T-helper 2 cell treated with Interferon-gamma antibody and Interleukin-4, amounts not matched to agents 5 μg/mL and 100 μg/mL, for 36 hours (primary cell): ENCODE measurements at regions not wholly inside any gene's neighbourhood (a gene's known extent, or its start where the extent isn't known, plus 50 kb on each side); places are given as distances from the start of the nearest gene placed in this dataset.

Experiments used
- DNase-seq: peaks from one replicate; pipeline ENCODE4 v3.0.0; 2021; ENCODE audit warnings: low spot score
- H3K27ac Mint-ChIP-seq: one replicate; pipeline ENCODE4 v1.8.0; 2021; ENCODE audit warnings: mild to moderate bottlenecking, mixed read lengths
- H3K27me3 Mint-ChIP-seq: one replicate; pipeline ENCODE4 v1.8.0; 2021; ENCODE audit warnings: low read depth, mixed read lengths
- H3K36me3 Mint-ChIP-seq: one replicate; pipeline ENCODE4 v1.8.0; 2021; ENCODE audit warnings: low read depth, mixed read lengths
- H3K4me1 Mint-ChIP-seq: one replicate; pipeline ENCODE4 v1.8.0; 2021; ENCODE audit warnings: low read depth, mixed read lengths
- H3K4me3 Mint-ChIP-seq: one replicate; pipeline ENCODE4 v1.8.0; 2022; ENCODE audit warnings: mild to moderate bottlenecking, moderate library complexity, mixed read lengths
- H3K9me3 Mint-ChIP-seq: one replicate; pipeline ENCODE4 v1.8.0; 2021; ENCODE audit warnings: mixed read lengths

DNA sequence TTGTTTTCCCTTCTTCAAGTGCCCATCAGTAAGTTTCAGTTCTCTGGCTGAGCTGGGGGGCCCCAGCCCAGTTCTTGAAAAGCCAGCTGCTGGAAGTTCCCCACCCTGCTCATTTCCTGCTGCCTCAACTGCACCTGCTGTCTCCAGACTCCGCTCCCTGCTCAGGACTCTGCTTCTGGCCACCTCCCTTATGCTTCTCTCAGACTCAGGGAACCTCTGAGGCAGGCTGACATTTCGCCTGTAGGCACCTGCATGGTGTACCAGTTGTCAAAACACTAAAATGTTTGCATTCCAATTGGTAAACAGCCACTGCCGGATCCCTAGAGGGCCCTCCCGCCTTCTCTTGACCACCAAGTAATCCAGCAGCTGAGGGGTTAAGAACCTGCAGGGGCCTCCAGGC, 136.5 kb upstream of the VRK1 start:
- Mint-ChIP-seq H3K27ac (no peak overlapping the region), H3K27me3 (peaks cover 27% of the 10 kb centered on the region), H3K9me3 (no peaks in the 10 kb centered on the region), H3K4me1 (no peaks in the 10 kb centered on the region), H3K4me3 (no peak overlapping the region), H3K36me3 (no peaks in the 10 kb centered on the region)
- DNase-seq: no peak

GRCh38 chr14:96661244-96661969, 135.8 kb upstream of the VRK1 start:
- Mint-ChIP-seq H3K27ac (no peak overlapping the region), H3K36me3 (no peaks in the 10 kb centered on the region), H3K9me3 (no peaks in the 10 kb centered on the region), H3K4me1 (no peaks in the 10 kb centered on the region), H3K27me3 (peaks cover 27% of the 10 kb centered on the region), H3K4me3 (no peak overlapping the region)
- DNase-seq: no peak

GRCh38 chr14:96662116-96662970, 134.8 kb upstream of the VRK1 start:
- no peak overlapping the region for H3K27ac Mint-ChIP-seq
- H3K9me3 Mint-ChIP-seq: no peaks in the 10 kb centered on the region
- DNase-seq: no peak
- H3K4me1 Mint-ChIP-seq: no peaks in the 10 kb centered on the region
- H3K4me3 Mint-ChIP-seq: no peak overlapping the region
- H3K27me3 Mint-ChIP-seq: peaks cover 24% of the 10 kb centered on the region
- no peaks in the 10 kb centered on the region for H3K36me3 Mint-ChIP-seq

- Mint-ChIP-seq H3K4me1 (no peaks in the 10 kb centered on the region), H3K9me3 (no peaks in the 10 kb centered on the region), H3K27me3 (peaks cover 20% of the 10 kb centered on the region), H3K36me3 (no peaks in the 10 kb centered on the region), H3K27ac (no peak overlapping the region), H3K4me3 (no peak overlapping the region)
- no peak for DNase-seq
These were observed 134.1 kb upstream of the VRK1 start for GRCh38 chr14:96663076-96663475.

DNA sequence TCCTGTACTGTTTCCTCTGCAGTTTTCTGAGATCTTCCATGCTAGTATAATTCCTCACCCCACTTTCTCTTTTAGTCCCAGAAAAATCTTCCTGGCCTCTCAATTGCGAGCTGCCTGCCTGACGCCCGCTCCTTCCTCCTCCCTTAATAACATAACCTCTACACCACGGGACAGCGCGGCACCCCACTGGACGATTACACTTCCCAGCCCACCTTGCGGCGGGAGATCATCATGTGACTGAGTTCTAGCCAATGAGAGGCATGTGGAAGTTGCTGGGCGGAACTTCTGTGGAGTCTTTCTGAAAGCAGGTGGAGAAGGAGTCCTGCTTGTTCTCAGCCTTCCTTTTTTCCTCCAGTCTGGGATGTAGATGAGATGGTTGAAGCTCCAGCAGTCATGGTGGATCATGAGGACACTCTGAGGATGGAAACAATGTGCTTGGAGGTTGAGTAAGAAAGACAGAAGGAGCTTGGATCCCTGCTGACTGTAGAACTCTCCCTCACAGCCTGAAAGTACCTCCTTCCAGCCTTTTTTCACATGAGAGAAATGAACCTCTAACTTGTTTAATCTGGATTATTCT, 133.6 kb upstream of the VRK1 start:
- Mint-ChIP-seq H3K27ac (no peak overlapping the region), H3K9me3 (no peaks in the 10 kb centered on the region), H3K4me1 (no peaks in the 10 kb centered on the region), H3K27me3 (peaks cover 19% of the 10 kb centered on the region), H3K36me3 (no peaks in the 10 kb centered on the region), H3K4me3 (no peak overlapping the region)
- no peak for DNase-seq

GRCh38 chr14:96666088-96666487, 131.1 kb upstream of the VRK1 start:
- no peak for DNase-seq
- H3K4me3 Mint-ChIP-seq: no peak overlapping the region
- no peaks in the 10 kb centered on the region for H3K9me3 Mint-ChIP-seq
- peaks cover 8% of the 10 kb centered on the region for H3K27me3 Mint-ChIP-seq
- no peaks in the 10 kb centered on the region for H3K36me3 Mint-ChIP-seq
- no peak overlapping the region for H3K27ac Mint-ChIP-seq
- H3K4me1 Mint-ChIP-seq: no peaks in the 10 kb centered on the region

GRCh38 chr14:96670391-96670790, 126.8 kb upstream of the VRK1 start:
- H3K9me3 Mint-ChIP-seq: no peaks in the 10 kb centered on the region
- no peak overlapping the region for H3K27ac Mint-ChIP-seq
- DNase-seq: no peak
- peaks cover 3% of the 10 kb centered on the region for H3K27me3 Mint-ChIP-seq
- H3K4me1 Mint-ChIP-seq: no peaks in the 10 kb centered on the region
- no peak overlapping the region for H3K4me3 Mint-ChIP-seq
- H3K36me3 Mint-ChIP-seq: no peaks in the 10 kb centered on the region

- Mint-ChIP-seq H3K9me3 (no peaks in the 10 kb centered on the region), H3K4me3 (no peak overlapping the region), H3K27ac (no peak overlapping the region), H3K36me3 (no peaks in the 10 kb centered on the region), H3K27me3 (peaks cover 4% of the 10 kb centered on the region), H3K4me1 (no peaks in the 10 kb centered on the region)
- DNase-seq: no peak
These were observed 126.0 kb upstream of the VRK1 start for GRCh38 chr14:96671218-96671617.

- Mint-ChIP-seq H3K4me1 (no peaks in the 10 kb centered on the region), H3K9me3 (no peaks in the 10 kb centered on the region), H3K27me3 (peaks cover 9% of the 10 kb centered on the region), H3K27ac (no peak overlapping the region), H3K4me3 (no peak overlapping the region), H3K36me3 (no peaks in the 10 kb centered on the region)
- no peak for DNase-seq
These were observed 123.5 kb upstream of the VRK1 start for GRCh38 chr14:96673706-96674105.

DNA sequence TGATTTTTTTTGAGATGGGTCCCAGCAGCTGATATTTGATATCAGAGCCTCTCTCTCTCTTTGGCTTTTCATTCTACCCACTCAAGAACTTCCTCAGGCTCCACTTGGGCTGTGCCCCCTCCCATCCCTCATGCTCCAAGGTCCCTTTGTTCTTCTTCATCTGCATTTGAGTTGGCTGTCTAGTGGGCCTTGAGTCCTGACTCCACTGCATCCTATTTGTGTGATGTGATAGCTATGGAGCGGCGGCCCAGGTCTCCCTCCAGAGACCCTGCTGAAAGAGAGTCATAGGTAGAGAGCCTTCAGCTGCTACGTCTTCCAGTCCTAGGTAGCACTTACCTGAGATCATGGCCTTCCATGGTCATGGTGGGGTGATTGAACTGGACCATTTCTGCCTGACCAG, 123.1 kb upstream of the VRK1 start:
- DNase-seq: no peak
- Mint-ChIP-seq H3K36me3 (no peaks in the 10 kb centered on the region), H3K4me3 (no peak overlapping the region), H3K27me3 (peaks cover 9% of the 10 kb centered on the region), H3K9me3 (no peaks in the 10 kb centered on the region), H3K4me1 (no peaks in the 10 kb centered on the region), H3K27ac (no peak overlapping the region)

- DNase-seq: no peak
- H3K36me3 Mint-ChIP-seq: no peaks in the 10 kb centered on the region
- H3K27ac Mint-ChIP-seq: no peak overlapping the region
- H3K27me3 Mint-ChIP-seq: peaks cover 9% of the 10 kb centered on the region
- H3K4me1 Mint-ChIP-seq: no peaks in the 10 kb centered on the region
- no peaks in the 10 kb centered on the region for H3K9me3 Mint-ChIP-seq
- H3K4me3 Mint-ChIP-seq: no peak overlapping the region
These were observed 121.0 kb upstream of the VRK1 start for GRCh38 chr14:96676166-96676565.

- DNase-seq: no peak
- Mint-ChIP-seq H3K9me3 (no peaks in the 10 kb centered on the region), H3K27ac (no peak overlapping the region), H3K4me1 (no peaks in the 10 kb centered on the region), H3K4me3 (no peak overlapping the region), H3K36me3 (no peaks in the 10 kb centered on the region), H3K27me3 (peaks cover 8% of the 10 kb centered on the region)
These were observed 115.4 kb upstream of the VRK1 start for GRCh38 chr14:96681829-96682228.

DNA sequence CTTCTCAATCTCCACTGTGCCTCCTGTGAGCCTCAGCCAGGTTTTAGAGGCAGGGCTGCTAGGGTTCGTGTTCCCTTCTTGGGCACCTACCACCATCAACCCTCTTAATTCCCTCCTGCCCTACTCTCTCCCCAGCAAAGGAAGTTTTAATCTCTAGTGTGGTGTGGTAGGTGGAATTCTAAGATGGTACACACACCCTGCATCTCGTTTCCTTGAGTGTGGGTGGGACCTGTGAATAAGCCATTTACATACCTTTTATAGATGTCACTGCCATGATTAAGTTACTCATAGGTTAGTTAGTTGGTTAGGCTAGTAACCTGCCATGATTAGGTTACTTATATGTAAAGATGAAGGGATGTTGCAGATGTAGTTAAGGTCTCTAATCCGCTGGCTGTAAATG, 114.8 kb upstream of the VRK1 start:
- Mint-ChIP-seq H3K9me3 (no peaks in the 10 kb centered on the region), H3K4me3 (no peak overlapping the region), H3K36me3 (no peaks in the 10 kb centered on the region), H3K4me1 (no peaks in the 10 kb centered on the region), H3K27ac (no peak overlapping the region), H3K27me3 (peaks cover 6% of the 10 kb centered on the region)
- no peak for DNase-seq

DNA sequence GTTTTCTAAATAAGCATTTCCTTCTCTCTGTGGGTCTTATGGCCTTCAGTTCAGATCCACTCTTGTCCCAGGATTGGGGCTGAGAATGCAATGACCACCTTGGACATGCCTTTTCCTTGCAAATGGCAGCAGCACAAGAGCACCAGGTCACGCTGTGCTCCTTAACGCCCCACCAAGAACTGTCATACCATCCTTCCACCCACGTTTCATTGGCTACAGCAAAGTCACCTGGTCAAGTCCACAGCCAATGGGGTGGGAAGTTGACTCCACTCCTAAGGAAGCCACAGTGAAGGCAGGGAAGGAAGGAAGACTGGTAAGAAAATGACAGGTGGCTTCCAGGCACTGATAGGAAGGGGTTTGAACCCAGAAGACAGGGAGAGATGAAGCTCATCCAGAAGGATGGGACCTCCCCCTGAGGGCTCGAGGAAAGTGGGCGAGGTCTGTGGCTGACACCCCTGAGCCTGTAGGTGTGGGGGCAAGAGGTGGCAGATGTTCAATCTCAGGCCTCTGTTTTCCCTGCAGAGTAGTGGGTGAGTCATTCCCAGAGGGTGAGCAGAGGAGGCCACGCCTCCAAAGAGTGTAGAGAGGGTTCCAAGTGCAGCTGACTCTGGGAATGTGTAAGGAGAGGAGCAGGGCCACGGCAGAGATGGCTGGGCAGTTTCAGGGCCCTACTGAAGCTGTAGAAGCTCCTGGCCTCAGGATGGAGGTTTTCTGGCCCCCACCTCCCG, 113.5 kb upstream of the VRK1 start:
- no peaks in the 10 kb centered on the region for H3K9me3 Mint-ChIP-seq
- H3K4me1 Mint-ChIP-seq: no peaks in the 10 kb centered on the region
- no peak overlapping the region for H3K4me3 Mint-ChIP-seq
- peaks cover 5% of the 10 kb centered on the region for H3K27me3 Mint-ChIP-seq
- no peak overlapping the region for H3K27ac Mint-ChIP-seq
- no peak for DNase-seq
- H3K36me3 Mint-ChIP-seq: no peaks in the 10 kb centered on the region
